HepG2 (cell line): ENCODE measurements at regions not wholly inside any gene's neighbourhood (a gene's known extent, or its start where the extent isn't known, plus 50 kb on each side); places are given as distances from the start of the nearest gene placed in this dataset.

Experiments used
- ATAC-seq: fragments of 200-7000 bp; cut with Tn5 transposase; 3 replicates; pipeline ENCODE4 v1.9.1; 2020; ENCODE audit warnings: mild to moderate bottlenecking, moderate library complexity
- BruUV-seq: library from RNA; stranded (reverse); fragments of 400-500 nt; replicated peaks from 2 replicates; lab custom pipeline; 2021; lab: Mats Ljungman, UMichigan
- CTCF ChIA-PET: fragments of 300-600 bp; formaldehyde crosslinking; extraction: SDS; loops from one replicate; lab custom pipeline; 2021; ENCODE audit warnings: low total read pairs, inconsistent platforms, low intra/inter-chr PET ratio; lab: Yijun Ruan, JAX
- POLR2A ChIA-PET: fragments of 350-600 bp; sonication (Branson Sonifier 250); formaldehyde crosslinking; loops from one replicate; lab custom pipeline; 2020; ENCODE audit warnings: antibody characterized with exemption, inconsistent platforms; lab: Yijun Ruan, JAX
- DNase-seq: peaks from one replicate; pipeline ENCODE4 v3.0.0-alpha.2; 2015; ENCODE audit warnings: low spot score
- FAIRE-seq: peaks from 3 replicates; lab custom pipeline; 2011; peaks lifted over from hg19 to GRCh38; lab: Jason Lieb, UNC
- H2AFZ ChIP-seq: one replicate; pipeline ENCODE4 v1.6.1; 2011; ENCODE audit warnings: low read length, inconsistent platforms
- H3K27ac ChIP-seq: fragments of 300-600 bp; 3 replicates; pipeline ENCODE4 v1.8.0; 2011; ENCODE audit warnings: mixed run types, mild to moderate bottlenecking, mixed read lengths, low read length, inconsistent platforms; ENCODE audit not compliant: insufficient read depth; ENCODE audit errors: extremely low read length
- H3K27me3 ChIP-seq, 2 experiments: fragments of 200-600 bp in 1 of 2; 2 replicates in 1 of 2; 3 replicates in 1 of 2; pipeline versions ENCODE4 v1.6.0 to v1.8.0; 2011; ENCODE audit warnings: low read length in 2 of 2, mild to moderate bottlenecking in 2 of 2, moderate library complexity in 2 of 2, inconsistent platforms in 1 of 2; ENCODE audit not compliant: insufficient read depth in 2 of 2, control insufficient read depth in 1 of 2
- H3K36me3 ChIP-seq, 2 experiments: fragments of 200-600 bp in 1 of 2; replicated peaks in 1 of 2; 2 replicates in 1 of 2; 3 replicates in 1 of 2; pipeline versions ENCODE4 v1.5.1 to v1.8.0; 2011; ENCODE audit warnings: low read length in 2 of 2, inconsistent platforms in 1 of 2; ENCODE audit not compliant: insufficient read depth in 2 of 2, control insufficient read depth in 1 of 2
- H3K4me1 ChIP-seq: 2 replicates; pipeline ENCODE4 v1.5.1; 2012; ENCODE audit warnings: low read length, inconsistent platforms; ENCODE audit not compliant: insufficient read depth
- H3K4me2 ChIP-seq: 2 replicates; pipeline ENCODE4 v1.6.0; 2011; ENCODE audit warnings: low read depth, low read length, inconsistent platforms
- H3K4me3 ChIP-seq, 3 experiments: fragments of 200-600 bp in 1 of 3; sonication (generic), shearing (Covaris generic) in 1 of 3; replicated peaks in 1 of 3; 2 replicates each; pipeline ENCODE4 v1.5.1; 2011 to 2016; ENCODE audit warnings: low read length in 3 of 3, inconsistent platforms in 2 of 3, low read depth in 2 of 3, mild to moderate bottlenecking in 2 of 3, control low read depth in 1 of 3, mixed read lengths in 1 of 3; ENCODE audit not compliant: insufficient read depth in 1 of 3
- H3K79me2 ChIP-seq: one replicate; pipeline ENCODE4 v1.6.1; 2011; ENCODE audit warnings: low read length, inconsistent platforms; ENCODE audit not compliant: insufficient read depth
- H3K9ac ChIP-seq: 2 replicates; pipeline ENCODE4 v1.6.0; 2011; ENCODE audit warnings: mild to moderate bottlenecking, low read depth, low read length, inconsistent platforms; ENCODE audit not compliant: insufficient read depth
- H3K9me3 ChIP-seq: 2 replicates; pipeline ENCODE4 v1.5.1; 2012; ENCODE audit warnings: mild to moderate bottlenecking, low read length
- H4K20me1 ChIP-seq: 2 replicates; pipeline ENCODE4 v1.6.0; 2011; ENCODE audit warnings: inconsistent platforms, mild to moderate bottlenecking, low read length, moderate library complexity; ENCODE audit not compliant: insufficient read depth
- NFE2L2 ChIP-seq: fragments of 150-350 bp; IDR thresholded peaks from 2 replicates; pipeline ENCODE4 v1.6.1; 2014; ENCODE audit warnings: low read length
- ZNF225 ChIP-seq: sonication (generic); formaldehyde crosslinking; IDR thresholded peaks from 2 replicates; pipeline ENCODE4 v1.4.0; 2020; ENCODE audit warnings: mild to moderate bottlenecking, missing genetic modification reagents
- WGBS: methylation state at CpG from one replicate; pipeline ENCODE4 v1.1.6; 2017; ENCODE audit warnings: low lambda C conversion rate; 5-methylcytosine and 5-hydroxymethylcytosine counted together
- in situ Hi-C: cut with HindIII; loops from 2 replicates; pipeline ENCODE4 v1.10.0; 2017; ENCODE audit warnings: low pct_unique_long_range_greater_than_20kb; ENCODE audit not compliant: extremely low pct_ligation_motif_present
- intact Hi-C: fragments of 100-400 bp; cut with micrococcal nuclease; formaldehyde crosslinking; loops from one replicate; pipeline ENCODE4 v1.10.0; 2022; ENCODE audit not compliant: unreplicated experiment
- TF ChIP-seq, protein P1 (sequence below): sonication (generic); formaldehyde crosslinking; IDR thresholded peaks from 2 replicates; pipeline ENCODE4 v1.9.0; 2021; ENCODE audit warnings: missing genetic modification reagents, mild to moderate bottlenecking, borderline replicate concordance
- TF ChIP-seq, protein P2 (sequence below): sonication (generic); formaldehyde crosslinking; IDR thresholded peaks from 2 replicates; pipeline ENCODE4 v1.9.0; 2021; ENCODE audit warnings: missing genetic modification reagents, borderline replicate concordance

DNA sequence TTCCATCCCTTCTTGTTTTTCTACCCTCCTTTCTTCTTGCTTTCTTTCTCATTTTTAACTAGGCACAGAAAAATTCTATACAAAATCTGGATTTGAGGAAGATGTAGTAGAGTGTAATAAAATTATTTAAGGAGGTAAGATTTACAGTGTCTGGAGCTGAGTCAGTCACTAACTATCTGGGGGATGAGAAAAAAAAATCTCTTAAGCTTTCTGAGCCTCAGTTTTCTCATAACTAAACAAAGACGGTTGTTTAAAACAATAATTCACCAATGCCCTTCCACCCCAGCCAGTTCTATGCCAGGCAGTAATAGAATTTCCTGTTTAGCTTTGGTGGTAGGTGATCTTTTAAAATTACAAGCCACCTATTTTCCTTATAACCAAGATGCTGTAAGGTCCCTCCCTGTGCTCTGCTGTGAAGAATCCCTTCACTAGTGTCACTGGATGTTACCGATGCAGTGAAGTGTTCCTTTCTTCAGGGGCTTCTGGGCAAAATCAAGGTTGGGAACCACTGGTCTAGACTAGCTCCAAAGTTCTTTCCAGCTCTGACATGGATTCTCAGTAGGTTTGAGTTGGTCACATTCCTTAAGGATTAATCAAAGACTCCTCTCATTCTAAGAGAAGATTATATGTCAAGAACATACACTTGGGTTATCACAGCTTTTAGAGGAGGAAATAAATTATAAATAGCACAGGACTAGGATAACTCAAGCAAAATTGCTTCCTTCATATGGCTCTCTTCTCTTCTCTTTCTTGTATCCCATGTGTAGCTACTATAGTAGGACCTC is 289.0 kb downstream of the CDH2 start:
- no peaks in the 10 kb centered on the region for H3K79me2 ChIP-seq
- no peaks in the 10 kb centered on the region for H3K4me1 ChIP-seq
- no peak overlapping the region for H3K4me2 ChIP-seq
- in situ Hi-C loops, result no loop called here
- no TSS peak for BruUV-seq
- TF ChIP-seq, protein P1, sequence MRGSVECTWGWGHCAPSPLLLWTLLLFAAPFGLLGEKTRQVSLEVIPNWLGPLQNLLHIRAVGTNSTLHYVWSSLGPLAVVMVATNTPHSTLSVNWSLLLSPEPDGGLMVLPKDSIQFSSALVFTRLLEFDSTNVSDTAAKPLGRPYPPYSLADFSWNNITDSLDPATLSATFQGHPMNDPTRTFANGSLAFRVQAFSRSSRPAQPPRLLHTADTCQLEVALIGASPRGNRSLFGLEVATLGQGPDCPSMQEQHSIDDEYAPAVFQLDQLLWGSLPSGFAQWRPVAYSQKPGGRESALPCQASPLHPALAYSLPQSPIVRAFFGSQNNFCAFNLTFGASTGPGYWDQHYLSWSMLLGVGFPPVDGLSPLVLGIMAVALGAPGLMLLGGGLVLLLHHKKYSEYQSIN (CRISPR knock-in tag), result no peak
- TF ChIP-seq ZNF225, result no peak
- no peak for TF ChIP-seq NFE2L2
- TF ChIP-seq, protein P2, sequence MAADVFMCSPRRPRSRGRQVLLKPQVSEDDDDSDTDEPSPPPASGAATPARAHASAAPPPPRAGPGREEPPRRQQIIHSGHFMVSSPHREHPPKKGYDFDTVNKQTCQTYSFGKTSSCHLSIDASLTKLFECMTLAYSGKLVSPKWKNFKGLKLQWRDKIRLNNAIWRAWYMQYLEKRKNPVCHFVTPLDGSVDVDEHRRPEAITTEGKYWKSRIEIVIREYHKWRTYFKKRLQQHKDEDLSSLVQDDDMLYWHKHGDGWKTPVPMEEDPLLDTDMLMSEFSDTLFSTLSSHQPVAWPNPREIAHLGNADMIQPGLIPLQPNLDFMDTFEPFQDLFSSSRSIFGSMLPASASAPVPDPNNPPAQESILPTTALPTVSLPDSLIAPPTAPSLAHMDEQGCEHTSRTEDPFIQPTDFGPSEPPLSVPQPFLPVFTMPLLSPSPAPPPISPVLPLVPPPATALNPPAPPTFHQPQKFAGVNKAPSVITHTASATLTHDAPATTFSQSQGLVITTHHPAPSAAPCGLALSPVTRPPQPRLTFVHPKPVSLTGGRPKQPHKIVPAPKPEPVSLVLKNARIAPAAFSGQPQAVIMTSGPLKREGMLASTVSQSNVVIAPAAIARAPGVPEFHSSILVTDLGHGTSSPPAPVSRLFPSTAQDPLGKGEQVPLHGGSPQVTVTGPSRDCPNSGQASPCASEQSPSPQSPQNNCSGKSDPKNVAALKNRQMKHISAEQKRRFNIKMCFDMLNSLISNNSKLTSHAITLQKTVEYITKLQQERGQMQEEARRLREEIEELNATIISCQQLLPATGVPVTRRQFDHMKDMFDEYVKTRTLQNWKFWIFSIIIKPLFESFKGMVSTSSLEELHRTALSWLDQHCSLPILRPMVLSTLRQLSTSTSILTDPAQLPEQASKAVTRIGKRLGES (CRISPR knock-in tag), result no peak
- H4K20me1 ChIP-seq, result no peaks in the 10 kb centered on the region
- H2AFZ ChIP-seq, result no peak overlapping the region
- no peaks in the 10 kb centered on the region for H3K27me3 ChIP-seq
- ATAC-seq (no peak), FAIRE-seq (no peak), DNase-seq (no peak)
- no peaks in the 10 kb centered on the region for H3K9me3 ChIP-seq
- 20% methylated on average over 2 of the region's 2 CpGs for WGBS
- ChIA-PET POLR2A (no interaction called here), CTCF (no interaction called here)
- no peaks in the 10 kb centered on the region for H3K36me3 ChIP-seq
- H3K4me3 ChIP-seq, result no peak overlapping the region
- H3K27ac ChIP-seq, result no peak overlapping the region
- H3K9ac ChIP-seq, result no peak overlapping the region
- intact Hi-C loops, result no loop called here
